Hematopoietic multipotent progenitor cell (in vitro differentiated cells): ENCODE measurements at regions not wholly inside any gene's neighbourhood (a gene's known extent, or its start where the extent isn't known, plus 50 kb on each side); places are given as distances from the start of the nearest gene placed in this dataset.
A peak's percentile ranks its signal among the peaks of the same experiment; 100 is the strongest.

Experiments
- DNase-seq, 3 donors: peaks; one replicate each; pipeline ENCODE4 v3.0.0-alpha.2; 2011 to 2015; ENCODE audit warnings: low read depth in 2 of 3, low spot score in 2 of 3

DNA sequence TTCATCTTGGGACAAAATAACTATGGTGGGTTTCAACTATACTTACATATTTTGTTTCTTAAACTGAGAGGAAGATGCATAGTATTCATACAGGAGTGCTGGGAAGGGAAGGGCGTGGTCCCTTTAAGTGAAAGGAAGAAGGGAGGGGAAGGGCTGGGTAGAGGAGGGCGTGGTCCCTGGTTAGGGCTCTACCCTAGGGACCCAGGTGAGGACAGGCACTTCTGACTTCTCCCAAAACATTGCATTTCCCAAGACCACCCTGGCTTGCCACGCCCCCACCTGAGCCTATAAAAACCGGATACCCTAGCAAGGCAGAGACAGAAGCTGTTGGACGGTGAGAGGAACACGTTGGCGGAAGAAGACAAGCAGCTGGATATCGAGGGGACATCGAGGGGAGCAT, 157.6 kb upstream of the PLXNA4 start:
- DNase-seq: no peak

DNA sequence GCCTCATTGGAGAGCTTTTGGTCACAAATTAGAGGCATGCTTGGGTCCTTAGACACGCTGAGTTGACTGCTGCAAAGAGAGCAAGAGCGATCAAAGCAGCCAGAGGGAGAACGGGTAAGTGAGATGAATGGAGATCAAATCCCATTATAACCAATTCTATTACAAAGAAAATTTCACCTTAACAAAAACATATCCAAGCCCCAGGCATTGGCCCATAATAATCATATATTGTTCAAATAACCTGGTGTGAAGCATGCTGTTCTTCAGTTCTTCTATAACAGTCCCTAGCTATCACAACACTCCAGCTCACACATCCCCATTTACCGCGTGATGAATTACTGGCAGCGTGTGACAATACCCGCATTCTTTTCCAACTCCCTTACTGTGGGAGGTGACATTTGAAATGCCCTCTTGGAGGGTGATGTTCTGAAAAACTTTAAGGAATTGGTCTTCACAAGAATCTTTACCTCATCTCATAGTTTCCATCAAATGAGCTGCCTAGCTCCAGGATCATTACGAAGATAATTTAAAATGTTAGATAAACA, 156.1 kb upstream of the PLXNA4 start:
- no peak for DNase-seq

DNA sequence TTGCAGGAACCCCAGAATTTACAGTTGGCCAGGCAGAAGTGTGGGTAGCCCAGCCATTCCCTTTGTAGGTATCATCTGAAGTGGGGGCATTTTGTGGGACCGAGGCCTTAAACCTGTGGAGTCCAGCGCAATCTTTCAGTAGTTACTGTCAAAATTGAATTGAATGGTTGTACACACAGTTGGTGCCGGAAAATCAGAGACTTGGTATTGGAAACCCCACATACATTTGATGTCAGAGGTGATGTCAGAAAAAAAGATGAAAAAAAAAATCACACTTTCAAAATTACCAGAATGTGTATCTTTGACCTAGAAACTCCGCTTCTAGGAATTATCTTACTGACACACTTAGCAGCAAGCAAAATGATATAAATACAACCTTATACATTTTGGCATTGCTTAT, 153.8 kb upstream of the PLXNA4 start:
- no peak for DNase-seq

DNA sequence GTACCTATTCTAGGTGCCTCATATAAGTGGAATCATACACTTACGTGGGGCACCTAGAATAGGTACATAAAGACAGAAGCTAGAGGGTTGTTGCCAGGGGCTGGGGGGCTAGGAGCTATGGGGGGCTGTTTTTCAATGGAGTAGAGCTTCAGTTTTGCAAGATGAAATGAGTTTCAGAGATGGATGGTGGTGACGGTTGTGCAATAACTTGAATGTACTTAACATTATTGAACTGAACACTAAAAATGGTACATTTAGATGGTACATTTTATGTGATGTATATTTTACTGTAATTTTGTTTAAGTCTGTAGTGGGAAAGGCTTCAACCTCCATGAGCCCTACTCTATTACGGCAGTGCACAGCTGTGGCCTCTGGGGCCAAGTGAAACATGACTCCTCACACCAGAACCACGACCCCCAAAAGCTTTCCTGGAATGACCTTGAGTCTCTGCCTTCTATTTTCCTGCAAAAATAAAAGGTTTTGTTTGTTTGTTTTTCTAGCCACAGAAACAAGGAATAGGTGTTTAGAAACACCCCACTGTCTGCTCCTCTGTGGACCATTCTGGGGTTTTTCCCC, 147.3 kb upstream of the PLXNA4 start:
- no peak for DNase-seq

GRCh38 chr7:132720835-132721234, 144.6 kb upstream of the PLXNA4 start:
- no peak for DNase-seq

DNA sequence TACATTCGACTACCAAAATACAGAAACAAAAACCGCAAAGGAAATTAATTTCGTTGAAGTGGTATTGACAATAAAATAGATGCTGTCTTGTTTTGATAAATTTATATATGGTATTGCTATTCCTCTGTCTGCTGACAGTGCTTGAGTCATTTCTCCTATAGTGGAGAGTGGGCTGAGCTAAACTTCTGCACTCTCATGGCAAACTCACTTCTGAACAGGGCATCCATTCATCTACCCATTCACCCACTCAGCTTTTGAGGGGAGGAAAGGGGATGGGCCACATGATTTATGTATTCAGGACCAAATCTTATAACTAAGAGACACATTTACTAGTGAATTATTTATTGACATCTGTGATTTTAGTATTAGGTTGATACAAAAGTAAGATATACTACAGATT, 137.6 kb upstream of the PLXNA4 start:
- no peak for DNase-seq

DNA sequence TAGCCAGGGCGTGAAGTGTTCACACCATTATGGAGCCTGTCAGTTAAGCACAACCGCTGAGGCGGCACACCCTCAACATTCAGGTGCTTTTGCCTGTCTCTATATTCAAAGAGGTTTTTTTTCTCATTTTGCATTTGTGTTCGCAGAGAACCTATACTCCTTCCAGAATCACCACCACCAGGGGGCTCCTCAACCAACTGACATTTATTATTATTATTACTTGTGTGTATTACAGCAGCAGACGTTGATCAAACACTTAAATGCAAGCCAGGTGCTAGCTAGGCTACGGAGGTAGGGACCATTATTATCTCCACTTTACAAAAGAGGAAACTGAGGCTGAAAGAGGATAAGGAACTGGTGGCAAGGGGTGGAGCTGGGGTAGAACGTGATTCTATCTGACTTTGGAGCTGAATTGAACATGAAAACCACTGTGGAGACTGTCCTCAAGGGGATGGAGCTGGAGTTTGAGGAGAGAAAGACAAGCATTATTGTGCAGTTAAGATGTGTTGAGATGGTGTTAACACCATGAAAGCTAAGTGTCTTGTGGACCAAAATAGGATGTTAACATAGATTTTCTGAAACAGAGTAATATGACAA, 133.8 kb upstream of the PLXNA4 start:
- peak in 1 of 3 donors; percentile 20 for DNase-seq

DNA sequence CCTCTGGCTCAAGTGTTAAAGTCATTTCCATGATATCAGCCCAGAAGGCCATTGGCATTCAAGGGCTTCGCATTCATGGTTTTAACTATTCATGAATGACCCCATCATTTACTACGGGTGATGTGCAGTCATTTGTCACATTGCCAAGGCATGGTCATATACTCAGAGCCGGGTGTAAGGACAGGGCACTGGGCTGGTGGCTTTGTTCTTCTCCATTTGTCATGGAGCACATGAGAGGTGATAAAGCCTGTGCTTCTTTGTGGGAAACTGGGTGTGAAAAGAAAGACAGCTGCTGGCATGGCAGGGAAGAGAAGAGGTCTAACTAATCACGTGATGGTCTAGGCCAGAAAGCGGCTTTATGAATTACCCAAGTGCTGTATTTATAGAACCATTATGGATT, 132.2 kb upstream of the PLXNA4 start:
- no peak for DNase-seq

DNA sequence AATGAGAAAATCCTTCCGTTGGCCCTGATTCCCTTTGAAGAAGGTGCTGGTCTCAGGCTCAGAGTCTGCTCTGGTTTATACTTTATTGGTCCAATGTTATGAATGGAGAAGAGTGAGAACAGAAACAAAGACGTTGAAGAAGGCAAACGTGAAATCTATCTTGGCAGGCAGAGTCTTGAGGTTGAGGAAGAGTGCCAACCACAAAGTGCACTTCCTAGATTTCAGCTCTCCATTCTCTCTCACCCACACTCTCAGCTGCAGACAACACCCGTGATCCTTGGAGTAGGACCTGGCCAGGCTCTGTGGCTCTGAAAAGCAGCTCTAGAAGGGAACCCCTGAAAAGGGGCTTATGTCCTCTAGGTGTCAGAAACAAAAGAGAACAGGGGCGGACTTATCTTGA, 128.9 kb upstream of the PLXNA4 start:
- DNase-seq: peak in 2 of 3 donors; percentile 5 to 64

- no peak for DNase-seq
These were observed 127.5 kb upstream of the PLXNA4 start for GRCh38 chr7:132703742-132704141.

DNA sequence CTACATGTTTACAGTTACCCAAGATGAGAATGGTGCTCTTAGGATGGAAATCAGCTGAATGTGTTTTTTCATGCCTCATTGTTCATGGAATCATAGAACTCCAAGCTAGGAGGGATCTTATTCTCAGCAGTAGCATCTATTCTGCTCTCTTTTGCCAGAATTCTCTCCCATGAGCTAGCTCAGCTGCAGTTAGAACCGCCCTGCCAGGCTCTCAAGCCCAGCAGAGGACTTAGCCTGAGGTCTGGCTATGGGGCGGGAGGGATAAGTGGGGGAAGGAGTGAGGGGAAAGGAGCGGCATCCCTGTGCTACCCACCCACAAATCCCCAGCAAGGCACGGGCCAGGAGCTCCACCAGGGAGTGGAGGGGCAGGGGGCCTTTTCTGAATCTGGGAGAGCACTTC, 120.7 kb upstream of the PLXNA4 start:
- no peak for DNase-seq

GRCh38 chr7:132696332-132696731, 120.1 kb upstream of the PLXNA4 start:
- DNase-seq: no peak

DNA sequence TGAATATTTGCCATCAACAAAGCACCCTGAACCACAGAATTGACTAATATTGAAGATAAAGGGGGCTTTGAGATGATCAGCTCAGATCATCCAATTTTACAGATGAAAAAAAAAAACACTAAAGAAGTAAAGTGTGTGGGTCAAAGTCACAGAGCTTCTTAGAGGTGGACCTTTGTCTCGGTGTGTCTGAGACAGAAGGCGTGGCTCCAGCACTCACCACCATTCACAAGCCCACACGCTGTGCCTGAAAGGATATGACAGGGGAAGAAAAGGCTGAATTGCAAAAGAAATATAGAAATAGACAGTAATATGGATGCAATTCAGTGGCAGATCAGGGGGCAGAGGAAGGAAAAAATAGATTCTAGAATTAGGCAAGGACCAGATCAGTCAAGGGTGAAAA, 114.9 kb upstream of the PLXNA4 start:
- DNase-seq: no peak

GRCh38 chr7:132690174-132690573, 113.9 kb upstream of the PLXNA4 start:
- DNase-seq: no peak

- DNase-seq: no peak
These were observed 111.7 kb upstream of the PLXNA4 start for GRCh38 chr7:132687981-132688383.

- no peak for DNase-seq
These were observed 110.7 kb upstream of the PLXNA4 start for GRCh38 chr7:132687016-132687415.

DNA sequence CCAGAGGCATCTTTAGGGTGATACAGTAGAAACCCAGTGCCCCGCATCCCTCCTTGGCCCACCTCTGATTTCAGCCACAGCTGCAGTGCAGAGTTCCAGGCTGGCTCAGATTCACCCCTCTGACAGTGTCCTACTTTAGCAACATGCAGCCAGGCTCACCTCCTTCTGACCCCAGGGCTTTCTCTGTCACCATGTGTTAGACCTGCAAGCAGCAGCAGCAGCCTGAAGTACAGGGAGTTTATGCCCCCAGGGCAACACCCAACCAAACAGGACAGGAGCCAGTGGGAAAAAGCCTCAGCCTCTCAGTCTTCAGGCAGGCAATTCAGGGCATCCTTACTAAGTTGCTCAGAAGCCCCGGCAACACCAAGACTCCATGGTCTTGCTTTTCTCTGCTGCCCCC, 109.0 kb upstream of the PLXNA4 start:
- no peak for DNase-seq

- DNase-seq: no peak
These were observed 107.8 kb upstream of the PLXNA4 start for GRCh38 chr7:132683896-132684690.

DNA sequence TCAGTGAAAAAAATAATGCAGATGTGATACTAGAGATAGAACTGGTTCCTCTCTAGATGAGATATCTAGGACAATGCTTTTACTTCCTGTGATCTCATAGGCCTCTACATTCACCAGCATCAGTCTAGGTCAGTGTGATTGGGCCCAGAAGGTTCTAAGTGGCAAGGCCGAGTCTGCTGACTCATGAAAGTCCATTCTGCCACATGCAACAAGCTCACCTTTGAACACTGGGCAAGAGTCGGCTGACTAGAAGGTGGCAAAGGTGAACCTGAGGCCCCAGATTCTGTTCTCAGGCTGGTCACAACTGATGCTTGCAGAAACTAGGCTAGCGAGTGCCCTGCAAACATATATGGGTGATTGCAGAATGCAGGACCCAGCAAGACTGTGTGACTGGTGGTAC, 105.7 kb upstream of the PLXNA4 start:
- no peak for DNase-seq

DNA sequence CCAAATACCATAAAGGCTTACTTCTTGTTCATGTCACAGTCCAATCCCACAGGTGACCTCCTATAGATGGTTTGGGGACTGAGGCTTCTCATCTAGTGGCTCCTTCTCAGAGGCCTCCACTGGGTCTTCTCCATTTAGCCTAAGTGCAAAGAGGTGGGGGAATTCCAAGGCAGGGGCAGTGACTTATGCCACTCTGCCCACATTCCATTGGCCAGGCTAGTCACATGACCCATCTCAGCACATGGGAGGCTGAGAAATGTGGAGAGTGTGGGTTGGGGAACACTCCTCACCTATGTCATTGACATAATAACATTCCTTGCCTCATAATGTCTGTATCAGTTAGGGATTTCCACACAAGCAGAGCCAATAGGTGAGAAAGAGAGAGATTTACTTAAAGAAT, 104.3 kb upstream of the PLXNA4 start:
- no peak for DNase-seq

- DNase-seq: peak in 1 of 3 donors; percentile 36
These were observed 102.4 kb upstream of the PLXNA4 start for GRCh38 chr7:132678656-132679055.

GRCh38 chr7:132677918-132678317, 101.6 kb upstream of the PLXNA4 start:
- no peak for DNase-seq
